Keratinocyte (primary cell): ENCODE measurements at regions not wholly inside any gene's neighbourhood (a gene's known extent, or its start where the extent isn't known, plus 50 kb on each side); places are given as distances from the start of the nearest gene placed in this dataset.

Experiments
- DNase-seq: peaks from one replicate; pipeline ENCODE4 v3.0.0-alpha.2; 2011; ENCODE audit warnings: low read depth, missing footprints, low spot score
- FAIRE-seq: peaks from 2 replicates; lab custom pipeline; 2011; peaks lifted over from hg19 to GRCh38; lab: Jason Lieb, UNC
- H2AFZ ChIP-seq: 2 replicates; pipeline ENCODE4 v1.6.0; 2012; ENCODE audit warnings: low read length, control low read depth, inconsistent platforms; ENCODE audit not compliant: control insufficient read depth
- H3K27ac ChIP-seq: 2 replicates; pipeline ENCODE4 v1.5.1; 2011; ENCODE audit warnings: low read length; ENCODE audit not compliant: control insufficient read depth, insufficient read depth
- H3K27me3 ChIP-seq: 3 replicates; pipeline ENCODE4 v1.6.0; 2011; ENCODE audit warnings: low read length; ENCODE audit not compliant: control insufficient read depth, insufficient read depth; ENCODE audit errors: extremely low read depth
- H3K36me3 ChIP-seq, 2 experiments: 2 replicates in 1 of 2; 3 replicates in 1 of 2; pipeline ENCODE4 v1.5.1; 2011; ENCODE audit warnings: low read length in 2 of 2, mild to moderate bottlenecking in 1 of 2; ENCODE audit not compliant: control insufficient read depth in 2 of 2, insufficient read depth in 2 of 2; ENCODE audit errors: extremely low read depth in 1 of 2
- H3K4me1 ChIP-seq: 3 replicates; pipeline ENCODE4 v1.5.1; 2011; ENCODE audit warnings: low read length; ENCODE audit not compliant: control insufficient read depth, insufficient read depth; ENCODE audit errors: extremely low read depth
- H3K4me2 ChIP-seq: 3 replicates; pipeline ENCODE4 v1.6.0; 2011; ENCODE audit warnings: low read depth, low read length; ENCODE audit not compliant: control insufficient read depth, insufficient read depth; ENCODE audit errors: extremely low read depth
- H3K4me3 ChIP-seq, 3 experiments: fragments of 200-600 bp in 1 of 3; sonication (generic) in 1 of 3; 2 replicates in 2 of 3; 3 replicates in 1 of 3; pipeline ENCODE4 v1.5.1; 2011 to 2016; ENCODE audit warnings: low read length in 3 of 3, mild to moderate bottlenecking in 3 of 3, control low read depth in 2 of 3, inconsistent platforms in 1 of 3, low read depth in 1 of 3, mixed read lengths in 1 of 3, mixed run types in 1 of 3, moderate library complexity in 1 of 3; ENCODE audit not compliant: control insufficient read depth in 2 of 3, insufficient read depth in 2 of 3; ENCODE audit errors: extremely low read depth in 1 of 3
- H3K79me2 ChIP-seq: 2 replicates; pipeline ENCODE4 v1.6.0; 2012; ENCODE audit warnings: low read length; ENCODE audit not compliant: control insufficient read depth, insufficient read depth
- H3K9ac ChIP-seq: 3 replicates; pipeline ENCODE4 v1.6.0; 2011; ENCODE audit warnings: low read length; ENCODE audit not compliant: control insufficient read depth, insufficient read depth; ENCODE audit errors: extremely low read depth
- H3K9me1 ChIP-seq: 3 replicates; pipeline ENCODE4 v1.6.0; 2011; ENCODE audit warnings: low read length; ENCODE audit not compliant: control insufficient read depth, insufficient read depth; ENCODE audit errors: extremely low read depth
- H3K9me3 ChIP-seq: 2 replicates; pipeline ENCODE4 v1.5.1; 2012; ENCODE audit warnings: low read depth, low read length; ENCODE audit not compliant: control insufficient read depth
- H4K20me1 ChIP-seq: 3 replicates; pipeline ENCODE4 v1.6.0; 2011; ENCODE audit warnings: low read length; ENCODE audit not compliant: control insufficient read depth, insufficient read depth; ENCODE audit errors: extremely low read depth
- CTCF ChIP-seq, 3 experiments: IDR thresholded peaks in 1 of 3; conservative IDR thresholded peaks in 1 of 3; optimal IDR thresholded peaks in 1 of 3; 2 replicates in 2 of 3; 3 replicates in 1 of 3; pipeline versions ENCODE3 to v1.5.1; 2011; ENCODE audit warnings: low read length in 3 of 3, mild to moderate bottlenecking in 3 of 3, moderate library complexity in 2 of 3, control low read depth in 1 of 3, inconsistent platforms in 1 of 3; ENCODE audit not compliant: insufficient read depth in 2 of 3; ENCODE audit errors: extremely low read depth in 1 of 3
- EZH2 ChIP-seq: IDR thresholded peaks from one replicate; pipeline ENCODE4 v1.6.1; 2012; ENCODE audit warnings: inconsistent platforms, mild to moderate bottlenecking, low read length, moderate library complexity
- dilution Hi-C: fragments of 300-500 bp; cut with MboI; formaldehyde crosslinking; loops from one replicate; pipeline ENCODE4 v1.7.0; 2020; ENCODE audit warnings: low sequenced_read_pairs; ENCODE audit not compliant: extremely low pct_ligation_motif_present

- H3K9me3 ChIP-seq, result peaks cover 9% of the 10 kb centered on the region
- no peaks in the 10 kb centered on the region for H3K27me3 ChIP-seq
- dilution Hi-C loops, result no loop called here
- no peaks in the 10 kb centered on the region for H3K79me2 ChIP-seq
- TF ChIP-seq CTCF (optimal IDR thresholded peaks at IDR 0.05 in 1 of 3, IDR thresholded peaks at IDR 0.05 in 1 of 3, conservative IDR thresholded peaks at IDR 0.05 in 1 of 3; ENCODE audit: extremely low read depth in 1 of 3, insufficient read depth in 2 of 3, low read length in 3 of 3) (no peak), EZH2 (no peak)
- H4K20me1 ChIP-seq, result no peaks in the 10 kb centered on the region
- H3K4me2 ChIP-seq, result no peak overlapping the region
- no peak for DNase-seq
- no peak overlapping the region for H3K9ac ChIP-seq
- H3K4me3 ChIP-seq, result no peak overlapping the region
- no peaks in the 10 kb centered on the region for H3K4me1 ChIP-seq
- H3K27ac ChIP-seq, result no peak overlapping the region
- FAIRE-seq, result no peak
- no peak overlapping the region for H2AFZ ChIP-seq
- H3K9me1 ChIP-seq, result no peaks in the 10 kb centered on the region
- H3K36me3 ChIP-seq, result no peaks in the 10 kb centered on the region
These were observed 126.5 kb downstream of the SPATA19 start for GRCh38 chr11:133718831-133719230.

GRCh38 chr11:133718238-133718637 is 127.1 kb downstream of the SPATA19 start:
- DNase-seq, result no peak
- TF ChIP-seq EZH2, result no peak
- TF ChIP-seq CTCF (optimal IDR thresholded peaks at IDR 0.05 in 1 of 3, IDR thresholded peaks at IDR 0.05 in 1 of 3, conservative IDR thresholded peaks at IDR 0.05 in 1 of 3; ENCODE audit: extremely low read depth in 1 of 3, insufficient read depth in 2 of 3, low read length in 3 of 3), result no peak
- no peaks in the 10 kb centered on the region for H3K27me3 ChIP-seq
- H3K9ac ChIP-seq, result no peak overlapping the region
- H3K79me2 ChIP-seq, result no peaks in the 10 kb centered on the region
- H3K27ac ChIP-seq, result no peak overlapping the region
- H3K9me3 ChIP-seq, result peaks cover 9% of the 10 kb centered on the region
- dilution Hi-C loops, result no loop called here
- no peak overlapping the region for H2AFZ ChIP-seq
- H3K4me3 ChIP-seq, result no peak overlapping the region
- no peaks in the 10 kb centered on the region for H3K36me3 ChIP-seq
- no peaks in the 10 kb centered on the region for H3K4me1 ChIP-seq
- FAIRE-seq, result no peak
- no peaks in the 10 kb centered on the region for H4K20me1 ChIP-seq
- no peaks in the 10 kb centered on the region for H3K9me1 ChIP-seq
- no peak overlapping the region for H3K4me2 ChIP-seq
